Activated T-cell treated with anti-CD3 and anti-CD28 coated beads, Interleukin-2, amount 50 U/mL, for 4 hours (primary cell): ENCODE measurements at regions not wholly inside any gene's neighbourhood (a gene's known extent, or its start where the extent isn't known, plus 50 kb on each side); places are given as distances from the start of the nearest gene placed in this dataset.

Experiments used
- ATAC-seq, 2 donors: fragments of 200-7000 bp; cut with Tn5 transposase; one replicate each; pipeline ENCODE4 v1.10.0; 2021
- DNase-seq: peaks from one replicate; pipeline ENCODE4 v3.0.0-alpha.2; 2020
- H3K27me3 Mint-ChIP-seq: one replicate; pipeline ENCODE4 v1.8.0; 2021; ENCODE audit warnings: low read depth, mixed read lengths
- H3K36me3 Mint-ChIP-seq: one replicate; pipeline ENCODE4 v1.8.0; 2022; ENCODE audit warnings: mixed read lengths; ENCODE audit not compliant: insufficient read depth
- H3K4me1 Mint-ChIP-seq: one replicate; pipeline ENCODE4 v1.8.0; 2021; ENCODE audit warnings: low read depth, mixed read lengths
- H3K4me3 Mint-ChIP-seq: one replicate; pipeline ENCODE4 v1.8.0; 2021; ENCODE audit warnings: mild to moderate bottlenecking, moderate library complexity, mixed read lengths
- H3K9me3 Mint-ChIP-seq: one replicate; pipeline ENCODE4 v1.8.0; 2021; ENCODE audit warnings: mixed read lengths

DNA sequence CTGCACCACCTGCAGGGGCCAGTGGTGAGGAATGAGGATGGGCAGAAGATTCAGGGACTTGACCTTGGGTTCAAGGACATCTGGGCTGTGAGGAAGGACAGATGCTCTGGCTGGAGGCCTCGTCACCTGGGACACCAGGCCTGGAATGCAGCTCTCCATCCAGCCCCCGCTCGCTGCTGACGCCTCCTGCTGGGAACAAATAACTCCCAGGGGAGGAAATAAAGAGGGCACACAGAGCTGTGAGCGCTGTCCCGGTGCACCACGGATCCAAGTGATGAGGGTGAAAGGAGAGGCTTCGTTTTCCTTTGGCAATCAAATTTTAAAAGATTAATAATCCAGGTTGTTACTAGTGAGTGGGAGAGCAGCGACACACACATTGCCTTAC, 368.0 kb upstream of the MYT1L start:
- no peaks in the 10 kb centered on the region for H3K4me1 Mint-ChIP-seq
- ATAC-seq, result no peak
- DNase-seq, result no peak
- H3K27me3 Mint-ChIP-seq, result no peaks in the 10 kb centered on the region
- no peaks in the 10 kb centered on the region for H3K9me3 Mint-ChIP-seq
- no peak overlapping the region for H3K4me3 Mint-ChIP-seq
- H3K36me3 Mint-ChIP-seq, result no peaks in the 10 kb centered on the region

DNA sequence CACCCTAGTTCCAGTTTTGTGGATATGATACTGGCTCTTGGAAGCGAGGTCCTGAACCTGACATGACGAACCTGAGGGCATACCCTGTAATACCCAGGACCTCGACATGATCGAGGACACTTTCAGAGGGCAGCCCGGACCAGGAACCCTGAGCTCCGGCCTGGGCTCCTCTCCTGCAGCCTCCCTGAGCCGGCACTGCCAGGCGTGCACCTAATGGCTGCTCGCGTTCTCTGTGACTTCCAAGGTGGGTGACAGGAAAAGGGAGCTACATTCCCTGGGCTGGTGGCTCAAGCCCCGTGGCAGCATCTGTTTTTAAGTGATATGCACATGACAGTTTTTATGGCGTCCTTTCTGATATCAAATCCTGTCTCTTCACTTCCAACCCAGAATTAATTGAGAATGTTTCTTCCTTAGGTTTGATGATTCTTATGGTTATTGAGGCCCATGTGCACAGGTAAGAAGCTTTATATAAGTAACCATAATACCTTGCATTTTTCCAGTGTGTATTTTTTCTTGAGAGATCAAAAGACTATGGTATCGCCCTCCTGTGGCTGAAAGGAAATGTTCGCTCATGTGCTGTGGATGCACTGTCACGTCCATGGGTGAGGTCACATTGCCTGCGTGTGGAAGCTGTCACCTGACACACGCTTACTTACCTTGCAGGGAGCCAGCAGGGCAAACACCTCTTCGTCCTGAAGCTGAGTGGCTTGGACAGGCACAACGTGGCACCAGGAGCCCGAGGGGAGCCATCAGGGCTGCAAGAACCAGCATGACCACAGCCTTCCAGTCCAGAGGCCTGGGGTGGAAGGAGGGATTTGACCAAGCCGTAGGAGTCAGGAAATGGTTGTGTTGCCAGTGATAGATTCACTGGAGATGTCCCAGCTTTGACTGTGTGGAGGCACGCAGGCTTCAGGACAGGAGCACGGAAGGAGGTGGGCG, 367.4 kb upstream of the MYT1L start:
- peak in 1 of 2 donors; percentile 18 for ATAC-seq
- H3K9me3 Mint-ChIP-seq, result no peaks in the 10 kb centered on the region

DNA sequence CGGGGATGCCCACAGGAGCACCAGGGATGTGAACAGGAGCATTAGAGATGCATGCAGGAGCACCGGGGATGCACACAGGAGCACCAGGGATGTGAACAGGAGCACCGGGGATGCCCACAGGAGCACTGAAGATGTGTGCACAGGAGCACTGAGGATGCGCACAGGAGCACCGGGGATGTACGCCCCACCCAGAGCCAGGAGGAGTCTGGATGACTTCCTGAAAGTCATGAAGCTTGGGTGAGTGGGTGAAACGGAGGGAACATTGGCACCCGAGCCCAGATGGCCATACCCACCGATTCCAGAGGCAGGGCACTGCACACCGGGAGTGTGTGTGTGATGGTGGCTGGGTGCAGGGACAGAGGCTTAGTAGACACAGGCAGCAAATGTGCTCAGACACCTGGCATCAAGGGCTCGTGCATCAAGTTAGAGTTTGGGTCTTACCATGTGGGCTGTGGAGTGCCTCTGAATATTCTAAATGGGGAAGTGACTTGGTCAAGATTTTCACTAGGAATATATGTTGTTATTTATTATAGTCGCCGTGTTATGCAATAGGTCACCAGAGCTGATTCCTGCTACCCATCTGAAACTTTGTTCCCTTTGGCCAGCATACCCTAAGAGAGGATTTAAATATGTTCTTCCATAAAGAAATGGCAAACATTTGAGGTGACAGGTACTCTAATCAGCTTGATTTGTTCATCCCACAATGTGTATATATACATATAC, 365.8 kb upstream of the MYT1L start:
- H3K27me3 Mint-ChIP-seq, result peaks cover 1% of the 10 kb centered on the region
- peaks cover under 1% of the 10 kb centered on the region for H3K4me1 Mint-ChIP-seq
- no peaks in the 10 kb centered on the region for H3K9me3 Mint-ChIP-seq
- no peak overlapping the region for H3K4me3 Mint-ChIP-seq
- no peaks in the 10 kb centered on the region for H3K36me3 Mint-ChIP-seq
- DNase-seq, result no peak
- no peak for ATAC-seq

More for the DNA sequence above, 367.4 kb upstream of the MYT1L start:
- Mint-ChIP-seq H3K27me3 (no peaks in the 10 kb centered on the region), H3K36me3 (no peaks in the 10 kb centered on the region), H3K4me1 (no peaks in the 10 kb centered on the region), H3K4me3 (no peak overlapping the region)
- DNase-seq, result no peak

DNA sequence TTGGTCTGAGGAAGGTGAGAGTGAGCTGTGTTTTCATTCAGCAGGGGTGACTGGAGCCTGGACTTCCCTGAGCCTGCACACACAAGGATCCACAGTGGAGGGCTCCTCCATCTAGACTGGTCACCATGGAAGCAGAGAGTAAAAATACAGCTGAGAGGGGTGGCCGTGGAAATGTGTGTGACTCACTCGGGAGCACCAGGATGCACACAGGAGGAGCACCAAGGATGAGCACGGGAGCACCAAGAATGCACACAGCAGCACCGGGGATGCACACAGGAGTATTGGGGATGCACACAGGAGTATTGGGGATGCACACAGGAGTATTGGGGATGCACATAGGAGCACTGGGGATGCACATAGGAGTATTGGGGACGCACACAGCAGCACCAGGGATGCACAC, 365.2 kb upstream of the MYT1L start:
- Mint-ChIP-seq H3K4me3 (no peak overlapping the region), H3K36me3 (no peaks in the 10 kb centered on the region), H3K9me3 (no peaks in the 10 kb centered on the region), H3K4me1 (peaks cover 3% of the 10 kb centered on the region), H3K27me3 (peaks cover 3% of the 10 kb centered on the region)
- ATAC-seq, result no peak
- DNase-seq, result no peak

DNA sequence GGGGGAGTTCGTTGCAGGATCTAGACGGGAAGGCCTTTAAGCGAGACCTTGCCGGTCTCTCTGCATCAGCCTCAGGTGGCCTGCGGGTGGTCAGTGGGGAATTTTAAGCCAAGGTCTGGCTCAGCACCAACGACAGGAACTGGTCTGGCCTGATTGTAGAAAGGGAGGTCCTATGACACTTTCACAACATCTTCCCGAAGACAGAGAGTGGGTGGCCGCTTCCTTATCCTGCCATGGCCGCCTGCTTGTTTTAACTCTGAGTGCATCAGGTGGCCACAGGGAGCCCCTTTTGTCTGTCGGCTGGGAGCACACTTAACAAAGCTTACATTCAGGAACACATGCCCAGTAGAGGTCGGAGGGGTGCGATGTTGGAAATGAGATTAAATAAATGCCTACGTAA, 363.7 kb upstream of the MYT1L start:
- Mint-ChIP-seq H3K9me3 (no peaks in the 10 kb centered on the region), H3K4me1 (peaks cover 11% of the 10 kb centered on the region), H3K36me3 (no peaks in the 10 kb centered on the region), H3K4me3 (no peak overlapping the region), H3K27me3 (peaks cover 3% of the 10 kb centered on the region)
- ATAC-seq, result no peak
- no peak for DNase-seq

DNA sequence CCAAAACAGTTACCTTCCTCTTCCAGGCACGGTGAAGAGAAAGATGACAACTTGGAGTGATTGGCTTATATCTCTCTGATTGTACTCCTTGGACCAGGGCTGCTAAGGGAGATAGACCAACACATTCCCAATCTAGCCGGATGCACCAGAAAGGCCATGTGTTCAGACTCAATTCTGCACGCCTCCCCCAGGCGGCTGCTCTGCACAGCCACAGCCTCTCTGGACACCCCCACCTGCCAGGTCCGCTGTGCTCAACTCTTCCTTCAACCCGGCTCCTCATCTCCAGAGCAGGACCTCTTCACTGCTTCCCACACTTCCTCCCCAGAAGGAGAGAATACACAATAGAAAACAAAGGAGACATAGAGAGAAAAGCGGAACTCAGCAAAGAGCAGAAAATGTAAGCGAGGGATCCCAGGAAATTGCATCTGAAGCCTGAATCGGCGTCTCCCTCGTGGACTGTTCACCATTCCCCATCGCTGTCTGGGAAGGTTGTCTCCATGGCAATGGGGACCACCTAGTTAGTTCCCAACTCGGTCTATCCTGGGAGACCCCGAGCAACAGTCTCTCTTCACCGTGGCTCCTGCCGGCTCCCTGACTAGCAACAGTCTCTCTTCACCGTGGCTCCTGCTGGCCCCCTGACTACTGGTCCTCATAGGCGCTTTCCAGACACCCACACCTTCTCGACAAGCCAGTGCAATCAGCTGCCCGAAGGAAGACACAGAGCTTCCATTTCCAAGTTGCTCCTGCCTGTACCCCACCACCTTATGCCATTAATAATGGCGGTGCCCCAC, 361.7 kb upstream of the MYT1L start:
- Mint-ChIP-seq H3K4me3 (no peak overlapping the region), H3K27me3 (peaks cover 3% of the 10 kb centered on the region), H3K36me3 (no peaks in the 10 kb centered on the region), H3K9me3 (no peaks in the 10 kb centered on the region), H3K4me1 (peaks cover 25% of the 10 kb centered on the region)
- no peak for DNase-seq
- ATAC-seq, result no peak

DNA sequence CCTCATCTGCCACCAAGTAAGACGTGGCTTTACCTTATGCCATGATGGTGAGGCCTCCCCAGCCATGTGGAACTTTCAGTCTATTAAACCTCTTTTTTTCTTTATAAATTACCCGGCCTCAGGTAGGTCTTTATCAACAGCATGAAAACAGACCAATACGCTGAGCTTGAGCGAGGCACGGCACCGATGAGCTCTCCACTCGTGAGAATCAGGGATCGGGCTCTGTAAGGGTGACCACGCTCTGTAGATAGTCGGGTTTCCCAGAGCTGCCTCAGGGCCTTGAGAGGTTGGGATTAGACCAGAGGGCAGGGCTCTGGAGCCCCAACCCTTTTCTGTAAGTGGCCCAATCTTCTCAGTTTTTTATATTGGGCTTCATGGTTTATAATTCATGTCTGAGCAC, 360.3 kb upstream of the MYT1L start:
- ATAC-seq (no peak), DNase-seq (no peak)
- Mint-ChIP-seq H3K4me1 (peaks cover 26% of the 10 kb centered on the region), H3K36me3 (no peaks in the 10 kb centered on the region), H3K27me3 (peaks cover 4% of the 10 kb centered on the region), H3K4me3 (no peak overlapping the region), H3K9me3 (no peaks in the 10 kb centered on the region)

DNA sequence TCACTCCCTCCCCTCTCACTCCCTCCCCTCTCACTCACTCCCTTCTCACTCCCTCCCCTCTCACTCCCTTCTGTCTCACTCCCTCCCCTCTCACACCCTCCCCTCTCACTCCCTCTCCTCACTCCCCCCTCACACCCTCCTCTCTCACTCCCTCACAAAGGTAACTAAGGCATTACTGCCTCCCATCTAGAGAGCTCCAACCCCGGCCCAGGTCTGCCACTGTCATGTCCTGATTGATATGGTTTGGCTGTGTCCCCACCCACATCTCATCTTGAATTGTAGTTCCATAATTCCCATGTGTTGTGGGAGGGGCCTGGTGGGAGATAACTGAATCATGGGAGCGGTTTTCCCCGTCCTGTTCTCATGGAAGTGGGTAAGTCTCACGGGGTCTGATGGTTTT, 359.9 kb upstream of the MYT1L start:
- H3K4me1 Mint-ChIP-seq, result peaks cover 31% of the 10 kb centered on the region
- peaks cover 6% of the 10 kb centered on the region for H3K27me3 Mint-ChIP-seq
- no peaks in the 10 kb centered on the region for H3K9me3 Mint-ChIP-seq
- no peak for ATAC-seq
- H3K36me3 Mint-ChIP-seq, result no peaks in the 10 kb centered on the region
- no peak for DNase-seq
- no peak overlapping the region for H3K4me3 Mint-ChIP-seq

DNA sequence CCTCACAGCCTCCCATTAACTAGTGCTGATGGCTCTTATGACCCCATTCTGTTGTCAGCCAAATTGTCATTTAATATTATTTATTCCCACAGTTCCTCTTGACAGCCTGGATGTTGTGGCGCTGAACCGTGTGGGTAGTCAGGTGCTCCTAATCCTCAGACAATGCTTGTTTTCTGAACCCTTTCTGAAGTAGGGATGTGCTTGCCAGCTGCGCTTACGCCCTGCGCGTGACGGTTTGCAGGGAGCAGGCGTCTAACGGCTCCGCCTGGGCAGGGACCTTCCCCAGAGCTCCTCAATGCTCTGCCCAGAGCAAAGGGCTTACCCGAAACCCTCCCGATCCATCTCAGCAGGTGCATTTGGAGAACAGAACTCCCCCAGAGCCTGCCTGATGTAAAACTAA, 358.2 kb upstream of the MYT1L start:
- Mint-ChIP-seq H3K4me3 (no peak overlapping the region), H3K36me3 (no peaks in the 10 kb centered on the region), H3K27me3 (peaks cover 6% of the 10 kb centered on the region), H3K9me3 (no peaks in the 10 kb centered on the region), H3K4me1 (peaks cover 45% of the 10 kb centered on the region)
- ATAC-seq, result no peak
- DNase-seq, result no peak

DNA sequence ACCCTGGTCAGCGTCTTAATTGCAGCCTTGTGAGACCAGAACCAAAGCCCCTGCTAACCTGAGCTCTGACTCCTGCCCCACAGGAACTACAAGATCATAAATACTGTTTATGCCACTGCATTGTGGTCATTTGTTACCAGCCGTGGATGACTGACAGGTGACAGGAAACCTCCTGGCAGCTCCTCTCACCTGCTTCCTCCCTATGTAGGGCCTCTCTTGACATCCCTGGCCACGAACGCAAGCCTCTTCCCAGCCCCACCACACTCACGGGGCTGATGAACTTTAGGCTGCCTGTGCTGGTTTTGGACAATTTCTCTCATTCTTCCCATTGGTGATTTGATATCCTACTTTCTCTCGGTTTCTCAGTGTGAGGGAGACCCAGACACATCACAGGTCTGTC, 357.2 kb upstream of the MYT1L start:
- H3K4me3 Mint-ChIP-seq, result no peak overlapping the region
- no peak for DNase-seq
- peaks cover 10% of the 10 kb centered on the region for H3K27me3 Mint-ChIP-seq
- ATAC-seq, result no peak
- H3K4me1 Mint-ChIP-seq, result peaks cover 45% of the 10 kb centered on the region
- H3K9me3 Mint-ChIP-seq, result no peaks in the 10 kb centered on the region
- H3K36me3 Mint-ChIP-seq, result no peaks in the 10 kb centered on the region

DNA sequence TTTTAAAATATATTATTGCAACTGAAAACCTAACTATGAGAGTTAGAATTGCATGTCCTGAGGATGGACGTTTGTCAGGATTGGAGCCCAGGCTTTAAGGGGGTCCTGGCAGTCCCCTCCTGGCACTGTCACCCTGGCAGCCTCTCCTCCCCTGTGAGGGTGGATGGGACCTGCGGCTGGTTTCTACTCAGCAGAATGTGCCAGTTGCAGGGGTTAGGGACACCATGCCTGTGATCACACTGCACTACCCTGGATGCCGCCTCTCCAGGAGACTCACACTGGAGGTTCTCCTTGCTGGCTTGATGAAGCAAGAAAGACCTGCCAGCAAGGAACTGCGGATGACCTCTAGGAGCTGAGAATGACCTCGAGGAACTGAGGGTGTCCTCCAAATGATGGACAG, 356.7 kb upstream of the MYT1L start:
- Mint-ChIP-seq H3K4me3 (no peak overlapping the region), H3K9me3 (no peaks in the 10 kb centered on the region), H3K4me1 (peaks cover 45% of the 10 kb centered on the region), H3K27me3 (peaks cover 10% of the 10 kb centered on the region), H3K36me3 (no peaks in the 10 kb centered on the region)
- ATAC-seq, result no peak
- no peak for DNase-seq

DNA sequence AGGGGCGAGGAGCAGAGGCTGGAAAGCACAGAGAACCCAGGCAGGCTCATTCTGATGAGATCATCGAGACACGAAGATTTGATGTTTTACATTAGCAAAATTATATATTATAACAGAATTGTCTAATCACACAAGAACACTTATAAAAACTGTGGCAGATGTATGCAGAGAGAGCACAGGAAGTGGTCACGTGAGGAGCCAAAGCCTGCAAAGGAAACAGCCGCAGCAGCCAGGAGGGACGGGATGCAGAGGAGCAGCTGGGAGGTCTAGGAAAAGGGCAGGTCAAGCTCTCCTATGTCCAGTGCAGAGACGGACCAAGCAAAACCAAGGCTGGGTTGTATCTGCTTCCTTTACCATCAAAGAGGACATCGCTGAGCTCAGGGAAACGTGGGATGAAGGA, 355.1 kb upstream of the MYT1L start:
- peaks cover 47% of the 10 kb centered on the region for H3K4me1 Mint-ChIP-seq
- peaks cover 10% of the 10 kb centered on the region for H3K27me3 Mint-ChIP-seq
- H3K9me3 Mint-ChIP-seq, result no peaks in the 10 kb centered on the region
- peak overlapping the region; percentile 38 for H3K4me3 Mint-ChIP-seq
- DNase-seq, result no peak
- no peaks in the 10 kb centered on the region for H3K36me3 Mint-ChIP-seq
- peak in 1 of 2 donors; percentile 42 for ATAC-seq

DNA sequence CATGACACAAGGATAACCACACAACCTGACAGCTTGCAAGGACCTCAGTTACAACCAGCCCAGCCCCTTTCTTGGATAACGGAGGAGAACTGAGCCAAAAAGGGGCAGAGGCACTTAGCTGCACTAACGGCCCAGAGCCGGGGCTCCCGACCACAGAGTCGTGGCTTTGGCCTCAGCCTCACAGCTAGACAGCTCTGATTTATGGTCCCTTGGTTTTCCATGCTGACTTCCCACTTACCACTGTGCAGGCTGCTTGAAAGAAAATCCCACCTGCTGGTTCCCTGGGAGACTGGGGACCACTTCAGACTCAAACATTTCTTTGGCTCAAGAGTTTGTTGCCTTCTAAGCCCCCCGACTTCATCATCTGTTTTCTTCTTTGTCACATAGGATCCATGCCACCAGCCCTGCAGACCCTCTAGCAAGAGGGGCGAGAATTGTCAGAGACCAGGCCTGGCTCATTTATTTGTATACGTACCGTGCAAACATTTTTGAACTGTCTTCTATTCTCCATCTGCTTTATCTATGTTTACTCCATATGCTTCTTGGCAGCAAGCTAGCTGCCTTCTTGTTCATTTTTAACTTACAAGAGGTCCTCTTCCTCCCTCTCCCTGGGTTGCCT, 352.6 kb upstream of the MYT1L start:
- peaks cover 33% of the 10 kb centered on the region for H3K4me1 Mint-ChIP-seq
- no peaks in the 10 kb centered on the region for H3K36me3 Mint-ChIP-seq
- H3K27me3 Mint-ChIP-seq, result peaks cover 10% of the 10 kb centered on the region
- ATAC-seq (no peak), DNase-seq (no peak)
- H3K4me3 Mint-ChIP-seq, result no peak overlapping the region
- H3K9me3 Mint-ChIP-seq, result no peaks in the 10 kb centered on the region

DNA sequence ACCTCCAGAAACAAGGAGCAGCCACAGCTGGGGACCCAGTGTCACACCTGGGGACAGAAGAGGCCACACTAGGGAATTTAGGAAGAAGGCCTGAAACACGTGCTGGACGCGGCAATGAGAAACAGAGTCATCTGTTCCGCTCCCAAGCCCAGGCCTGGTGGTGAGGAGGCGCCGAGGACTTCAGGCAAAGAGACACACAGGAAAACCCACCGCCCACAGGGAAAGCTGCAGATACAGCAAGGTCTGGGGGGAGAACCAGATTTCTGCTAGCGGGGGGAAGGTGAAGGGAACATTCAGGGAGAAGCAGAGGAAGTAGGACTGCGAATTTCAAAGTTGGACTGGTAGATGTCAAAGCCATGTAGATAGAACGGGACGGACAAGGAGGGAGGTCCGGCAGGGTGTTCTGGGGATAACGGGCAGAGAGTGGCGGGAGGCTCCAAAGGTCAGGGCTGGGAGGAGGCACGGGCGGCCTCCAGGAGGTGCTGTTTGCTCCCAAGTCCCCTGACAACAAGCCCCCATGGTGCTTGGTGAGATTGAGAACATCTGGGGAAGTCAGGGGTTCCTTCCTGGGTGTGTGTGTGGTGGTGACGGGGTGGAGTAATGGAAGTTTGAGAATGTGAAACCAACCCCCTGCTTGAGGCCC, 351.7 kb upstream of the MYT1L start:
- Mint-ChIP-seq H3K36me3 (no peaks in the 10 kb centered on the region), H3K9me3 (no peaks in the 10 kb centered on the region), H3K4me3 (no peak overlapping the region), H3K4me1 (peaks cover 26% of the 10 kb centered on the region), H3K27me3 (peaks cover 10% of the 10 kb centered on the region)
- DNase-seq (no peak), ATAC-seq (no peak)
